ENCODE measurements at regions not wholly inside any gene's neighbourhood (a gene's known extent, or its start where the extent isn't known, plus 50 kb on each side); places are given as distances from the start of the nearest gene placed in this dataset.

DNA sequence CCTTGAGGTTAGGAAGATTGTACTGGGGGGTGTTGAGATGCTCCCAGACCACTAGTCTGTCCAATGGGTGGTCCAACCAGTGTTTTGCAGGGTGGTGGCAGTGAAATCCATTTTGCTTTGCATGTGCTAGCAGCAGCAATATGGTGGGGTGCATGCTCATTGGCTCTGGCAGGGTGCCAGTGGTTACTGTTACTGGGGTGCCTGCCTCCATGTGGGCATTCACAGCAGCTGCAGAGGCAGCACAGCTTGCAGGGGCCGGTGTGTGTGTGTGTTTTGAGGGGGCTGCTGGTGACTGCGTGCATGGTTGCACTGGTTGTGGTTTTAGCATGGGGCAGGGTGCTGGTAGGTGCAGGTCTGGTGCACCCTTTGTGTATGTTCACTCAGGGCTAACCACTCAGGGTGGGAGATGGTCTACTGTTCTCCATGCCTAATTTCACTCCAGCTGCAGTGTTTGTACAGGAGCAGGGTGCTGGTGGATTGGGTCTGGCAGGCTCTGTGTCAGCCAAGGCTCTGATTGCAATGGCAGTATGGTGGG, 265.4 kb downstream of the NUP35 start:
- Histone ChIP-seq H3K36me3 (no peaks in the 10 kb centered on the region), H3K27ac (no peak overlapping the region), H3K4me3 (no peak overlapping the region), H3K4me1 (no peaks in the 10 kb centered on the region), H3K27me3 (no peaks in the 10 kb centered on the region), H3K9me3 (no peaks in the 10 kb centered on the region)
- DNase-seq: no peak
- no peak for TF ChIP-seq POLR2A (IDR thresholded peaks at IDR 0.05)
- TF ChIP-seq, protein P1, sequence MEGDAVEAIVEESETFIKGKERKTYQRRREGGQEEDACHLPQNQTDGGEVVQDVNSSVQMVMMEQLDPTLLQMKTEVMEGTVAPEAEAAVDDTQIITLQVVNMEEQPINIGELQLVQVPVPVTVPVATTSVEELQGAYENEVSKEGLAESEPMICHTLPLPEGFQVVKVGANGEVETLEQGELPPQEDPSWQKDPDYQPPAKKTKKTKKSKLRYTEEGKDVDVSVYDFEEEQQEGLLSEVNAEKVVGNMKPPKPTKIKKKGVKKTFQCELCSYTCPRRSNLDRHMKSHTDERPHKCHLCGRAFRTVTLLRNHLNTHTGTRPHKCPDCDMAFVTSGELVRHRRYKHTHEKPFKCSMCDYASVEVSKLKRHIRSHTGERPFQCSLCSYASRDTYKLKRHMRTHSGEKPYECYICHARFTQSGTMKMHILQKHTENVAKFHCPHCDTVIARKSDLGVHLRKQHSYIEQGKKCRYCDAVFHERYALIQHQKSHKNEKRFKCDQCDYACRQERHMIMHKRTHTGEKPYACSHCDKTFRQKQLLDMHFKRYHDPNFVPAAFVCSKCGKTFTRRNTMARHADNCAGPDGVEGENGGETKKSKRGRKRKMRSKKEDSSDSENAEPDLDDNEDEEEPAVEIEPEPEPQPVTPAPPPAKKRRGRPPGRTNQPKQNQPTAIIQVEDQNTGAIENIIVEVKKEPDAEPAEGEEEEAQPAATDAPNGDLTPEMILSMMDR (IDR thresholded peaks at IDR 0.05): no peak

GRCh38 chr2:183390109-183390508, 265.9 kb downstream of the NUP35 start:
- Histone ChIP-seq H3K27me3 (no peaks in the 10 kb centered on the region), H3K9me3 (no peaks in the 10 kb centered on the region), H3K4me3 (no peak overlapping the region), H3K4me1 (no peaks in the 10 kb centered on the region), H3K36me3 (no peaks in the 10 kb centered on the region), H3K27ac (no peak overlapping the region)
- no peak for TF ChIP-seq POLR2A (IDR thresholded peaks at IDR 0.05)
- TF ChIP-seq, protein P1 (IDR thresholded peaks at IDR 0.05): no peak
- DNase-seq: no peak

- Histone ChIP-seq H3K4me1 (no peaks in the 10 kb centered on the region), H3K27me3 (no peaks in the 10 kb centered on the region), H3K36me3 (no peaks in the 10 kb centered on the region), H3K27ac (no peak overlapping the region), H3K4me3 (no peak overlapping the region), H3K9me3 (no peaks in the 10 kb centered on the region)
- no peak for TF ChIP-seq POLR2A (IDR thresholded peaks at IDR 0.05)
- TF ChIP-seq, protein P1 (IDR thresholded peaks at IDR 0.05): no peak
- DNase-seq: no peak
Measured at GRCh38 chr2:183404392-183404791, 280.1 kb downstream of the NUP35 start.

GRCh38 chr2:183408562-183408961, 284.3 kb downstream of the NUP35 start:
- H3K27me3 ChIP-seq: no peaks in the 10 kb centered on the region
- H3K36me3 ChIP-seq: no peaks in the 10 kb centered on the region
- H3K4me3 ChIP-seq: no peak overlapping the region
- no peak overlapping the region for H3K27ac ChIP-seq
- H3K4me1 ChIP-seq: no peaks in the 10 kb centered on the region
- TF ChIP-seq, protein P1 (IDR thresholded peaks at IDR 0.05): no peak
- TF ChIP-seq POLR2A (IDR thresholded peaks at IDR 0.05): no peak
- no peak for DNase-seq
- H3K9me3 ChIP-seq: no peaks in the 10 kb centered on the region

DNA sequence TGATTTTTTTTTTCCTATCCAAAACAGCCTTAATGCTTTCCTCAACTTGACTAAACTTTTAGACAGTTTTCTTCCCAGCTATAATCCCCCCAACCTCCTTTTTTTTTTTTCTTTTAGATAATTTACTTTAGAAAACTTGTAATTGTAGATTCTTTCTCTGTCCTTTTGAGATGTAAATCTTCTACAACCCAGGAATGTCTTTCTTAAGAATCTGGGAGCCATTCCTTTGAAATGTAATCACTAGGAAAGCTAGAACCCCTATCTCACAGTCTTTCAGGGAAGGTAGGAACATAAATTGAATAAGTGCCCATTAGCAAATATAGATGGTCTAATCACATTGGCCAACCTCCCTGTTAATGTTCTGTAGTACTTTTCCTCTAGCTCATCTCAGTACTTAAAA, 285.4 kb downstream of the NUP35 start:
- Histone ChIP-seq H3K27me3 (no peaks in the 10 kb centered on the region), H3K4me3 (no peak overlapping the region), H3K27ac (no peak overlapping the region), H3K9me3 (no peaks in the 10 kb centered on the region), H3K36me3 (no peaks in the 10 kb centered on the region), H3K4me1 (no peaks in the 10 kb centered on the region)
- DNase-seq: no peak
- no peak for TF ChIP-seq POLR2A (IDR thresholded peaks at IDR 0.05)
- TF ChIP-seq, protein P1 (IDR thresholded peaks at IDR 0.05): no peak

DNA sequence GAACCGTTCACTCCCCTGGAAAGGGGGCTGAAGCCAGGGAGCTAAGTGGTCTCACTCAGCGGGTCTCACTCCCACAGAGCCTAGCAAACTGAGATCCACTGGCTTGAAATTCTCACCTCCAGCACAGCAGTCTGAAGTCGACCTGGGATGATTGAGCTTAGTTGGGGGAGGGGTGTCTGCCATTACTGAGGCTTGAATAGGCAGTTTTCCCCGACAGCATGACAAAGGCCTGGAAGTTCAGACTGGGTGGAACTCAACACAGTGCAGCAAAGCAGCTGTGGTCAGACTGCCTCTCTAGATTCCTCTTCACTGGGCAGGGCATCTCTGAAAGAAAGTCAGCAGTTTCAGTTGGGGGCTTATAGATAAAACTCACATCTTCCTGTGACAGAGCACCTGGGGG, 292.5 kb downstream of the NUP35 start:
- Histone ChIP-seq H3K4me3 (no peak overlapping the region), H3K9me3 (no peaks in the 10 kb centered on the region), H3K27me3 (no peaks in the 10 kb centered on the region), H3K36me3 (no peaks in the 10 kb centered on the region), H3K4me1 (no peaks in the 10 kb centered on the region), H3K27ac (no peak overlapping the region)
- TF ChIP-seq, protein P1 (IDR thresholded peaks at IDR 0.05): no peak
- no peak for TF ChIP-seq POLR2A (IDR thresholded peaks at IDR 0.05)
- no peak for DNase-seq

Measured in Peyer's patch (tissue), 4 donors.